Thyroid gland (tissue), 4 donors: ENCODE measurements at regions not wholly inside any gene's neighbourhood (a gene's known extent, or its start where the extent isn't known, plus 50 kb on each side); places are given as distances from the start of the nearest gene placed in this dataset.

Experiments used
- DNase-seq, 2 donors: peaks; one replicate each; pipeline ENCODE4 v3.0.0-alpha.2; 2019
- H3K27ac ChIP-seq, 3 donors: fragments of 200-600 bp; sonication (generic); 1 replicate in 2 of 3; 2 replicates in 1 of 3; pipeline ENCODE4 v1.5.1; 2016 to 2019; ENCODE audit warnings: mild to moderate bottlenecking in 1 of 3, moderate library complexity in 1 of 3
- H3K27me3 ChIP-seq: fragments of 200-600 bp; sonication (generic); one replicate; pipeline ENCODE4 v1.5.1; 2019
- H3K36me3 ChIP-seq, 2 donors: fragments of 200-600 bp; sonication (generic); one replicate each; pipeline ENCODE4 v1.5.1; 2016 to 2019
- H3K4me1 ChIP-seq, 2 donors: fragments of 200-600 bp; sonication (generic); one replicate each; pipeline ENCODE4 v1.5.1; 2017 to 2019
- H3K4me3 ChIP-seq, 3 donors: fragments of 200-600 bp; sonication (generic); replicated peaks in 1 of 3; 1 replicate in 2 of 3; 2 replicates in 1 of 3; pipeline ENCODE4 v1.5.1; 2016; ENCODE audit warnings: mild to moderate bottlenecking in 1 of 3
- H3K9me3 ChIP-seq: fragments of 200-600 bp; sonication (generic); one replicate; pipeline ENCODE4 v1.5.1; 2017
- POLR2A ChIP-seq, 2 donors: fragments of 450-650 bp; IDR thresholded peaks; one replicate each; pipeline ENCODE4 v1.6.1; 2017; ENCODE audit warnings: antibody characterized with exemption in 2 of 2, mild to moderate bottlenecking in 2 of 2, moderate library complexity in 1 of 2
- WGBS, 2 donors: methylation state at CpG; one replicate each; pipeline ENCODE4 v1.1.5; 2017; 5-methylcytosine and 5-hydroxymethylcytosine counted together
- intact Hi-C: fragments of 100-400 bp; cut with DNase I; formaldehyde crosslinking; loops from one replicate; pipeline ENCODE4 v1.15.1; 2023
- TF ChIP-seq, protein P1 (sequence below), 6 experiments: fragments of 200-600 bp in 3 of 6; fragments of 450-650 bp in 3 of 6; sonication (generic) in 3 of 6; IDR thresholded peaks; one replicate each; pipeline ENCODE4 v1.5.1; 2016 to 2019; ENCODE audit warnings: antibody characterized with exemption in 6 of 6, mild to moderate bottlenecking in 2 of 6, inconsistent platforms in 1 of 6, moderate library complexity in 1 of 6

DNA sequence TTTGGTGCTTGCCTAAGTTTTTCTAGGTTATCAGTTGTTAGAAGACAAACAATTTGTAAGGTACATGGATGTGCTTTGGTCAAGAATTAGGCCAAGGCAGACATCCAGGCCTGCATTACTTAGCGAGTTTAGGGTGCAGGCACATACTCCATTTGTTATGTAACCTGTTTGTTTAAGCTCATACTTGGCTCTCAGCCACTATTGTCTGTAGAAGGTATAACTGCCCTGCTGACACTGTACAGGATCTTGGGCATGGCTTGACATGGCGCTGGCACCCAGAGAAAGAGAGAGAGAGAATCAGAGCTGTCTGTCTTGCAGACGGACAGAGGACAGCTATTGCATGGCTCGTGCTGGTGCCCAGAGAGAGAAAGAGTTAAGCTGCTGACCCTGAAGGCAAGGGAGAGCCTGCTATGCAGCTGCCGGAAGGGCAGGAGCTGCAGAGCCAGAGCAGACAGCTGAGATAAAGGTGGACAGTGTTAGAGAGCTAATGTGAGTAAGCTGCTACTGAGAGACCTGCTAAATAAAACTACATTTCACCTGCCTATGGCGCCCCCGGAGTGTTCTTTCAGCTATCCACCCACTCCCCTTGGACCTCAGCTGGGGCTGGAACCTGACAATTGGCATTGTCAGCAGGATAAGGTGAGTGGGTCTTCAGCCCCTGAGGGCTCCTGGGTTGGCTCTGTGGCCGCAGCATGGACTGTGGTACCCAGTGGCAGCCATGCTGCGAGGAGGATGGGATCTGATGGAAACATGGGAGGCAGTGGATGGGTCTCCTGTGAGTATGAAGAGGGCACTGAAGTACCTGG lies 120.9 kb upstream of the TMEM106B start:
- Histone ChIP-seq H3K4me1 (no peaks in the 10 kb centered on the region), H3K27me3 (no peaks in the 10 kb centered on the region), H3K27ac (no peak overlapping the region), H3K4me3 (no peak overlapping the region), H3K36me3 (no peaks in the 10 kb centered on the region), H3K9me3 (no peaks in the 10 kb centered on the region)
- WGBS, 2 donors, result 69 to 81% methylated on average over 9 of the region's 9 CpGs
- no peak for TF ChIP-seq POLR2A (IDR thresholded peaks at IDR 0.05)
- TF ChIP-seq, protein P1, sequence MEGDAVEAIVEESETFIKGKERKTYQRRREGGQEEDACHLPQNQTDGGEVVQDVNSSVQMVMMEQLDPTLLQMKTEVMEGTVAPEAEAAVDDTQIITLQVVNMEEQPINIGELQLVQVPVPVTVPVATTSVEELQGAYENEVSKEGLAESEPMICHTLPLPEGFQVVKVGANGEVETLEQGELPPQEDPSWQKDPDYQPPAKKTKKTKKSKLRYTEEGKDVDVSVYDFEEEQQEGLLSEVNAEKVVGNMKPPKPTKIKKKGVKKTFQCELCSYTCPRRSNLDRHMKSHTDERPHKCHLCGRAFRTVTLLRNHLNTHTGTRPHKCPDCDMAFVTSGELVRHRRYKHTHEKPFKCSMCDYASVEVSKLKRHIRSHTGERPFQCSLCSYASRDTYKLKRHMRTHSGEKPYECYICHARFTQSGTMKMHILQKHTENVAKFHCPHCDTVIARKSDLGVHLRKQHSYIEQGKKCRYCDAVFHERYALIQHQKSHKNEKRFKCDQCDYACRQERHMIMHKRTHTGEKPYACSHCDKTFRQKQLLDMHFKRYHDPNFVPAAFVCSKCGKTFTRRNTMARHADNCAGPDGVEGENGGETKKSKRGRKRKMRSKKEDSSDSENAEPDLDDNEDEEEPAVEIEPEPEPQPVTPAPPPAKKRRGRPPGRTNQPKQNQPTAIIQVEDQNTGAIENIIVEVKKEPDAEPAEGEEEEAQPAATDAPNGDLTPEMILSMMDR (IDR thresholded peaks at IDR 0.05), result no peak
- DNase-seq, result no peak
- intact Hi-C loops, result no loop called here

DNA sequence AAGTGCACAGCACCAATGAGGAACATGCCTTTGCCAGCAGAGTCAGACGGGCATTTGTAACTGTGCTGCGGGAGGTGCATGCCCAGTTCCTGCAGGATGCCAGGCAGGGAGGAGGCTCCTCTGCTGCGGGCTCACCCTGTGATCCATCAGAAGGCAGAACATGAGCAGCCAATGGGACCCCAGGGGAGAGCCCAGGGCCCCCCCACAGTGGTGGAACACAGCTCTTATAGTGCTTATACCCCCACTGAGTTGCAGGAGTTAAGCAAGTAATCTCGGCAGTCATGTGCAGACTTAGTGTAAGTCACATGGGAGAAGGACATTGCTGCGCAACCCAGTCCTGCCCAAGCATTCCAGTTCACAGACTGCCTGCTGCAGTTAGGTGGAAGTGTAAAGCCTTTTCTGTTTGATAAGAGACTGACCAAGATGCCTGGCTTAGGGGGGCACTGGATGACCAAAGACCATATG lies 120.3 kb upstream of the TMEM106B start:
- 84 to 94% methylated on average over 4 of the region's 5 CpGs for WGBS, 2 donors
- TF ChIP-seq, protein P1 (IDR thresholded peaks at IDR 0.05), result no peak
- TF ChIP-seq POLR2A (IDR thresholded peaks at IDR 0.05), result no peak
- no peak for DNase-seq
- no peaks in the 10 kb centered on the region for H3K27me3 ChIP-seq
- H3K4me3 ChIP-seq, result no peak overlapping the region
- H3K9me3 ChIP-seq, result no peaks in the 10 kb centered on the region
- intact Hi-C loops, result no loop called here
- no peak overlapping the region for H3K27ac ChIP-seq
- no peaks in the 10 kb centered on the region for H3K36me3 ChIP-seq
- no peaks in the 10 kb centered on the region for H3K4me1 ChIP-seq

DNA sequence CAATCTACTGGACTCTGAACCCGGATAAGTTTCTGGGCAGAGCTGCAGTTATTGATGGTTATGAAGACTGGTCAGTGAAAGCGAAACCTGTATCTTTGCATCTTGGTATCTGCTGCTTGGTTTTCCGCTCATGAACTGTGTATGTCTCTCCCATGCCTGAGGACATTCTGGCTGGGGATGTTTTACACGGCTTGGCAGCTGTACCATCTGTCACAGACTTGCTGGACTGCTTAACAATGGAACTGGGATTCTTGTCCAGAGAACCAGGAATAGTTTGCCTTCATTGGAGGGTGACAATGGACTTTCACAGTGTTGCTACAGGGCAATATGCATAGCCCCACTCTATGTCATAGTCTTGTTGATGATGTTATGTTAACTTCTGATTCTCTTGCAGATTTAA lies 119.9 kb upstream of the TMEM106B start:
- no peaks in the 10 kb centered on the region for H3K4me1 ChIP-seq
- no peaks in the 10 kb centered on the region for H3K9me3 ChIP-seq
- WGBS, 2 donors, result 86 to 91% methylated on average over 4 of the region's 4 CpGs
- TF ChIP-seq, protein P1 (IDR thresholded peaks at IDR 0.05), result no peak
- TF ChIP-seq POLR2A (IDR thresholded peaks at IDR 0.05), result no peak
- no peak overlapping the region for H3K4me3 ChIP-seq
- H3K27me3 ChIP-seq, result no peaks in the 10 kb centered on the region
- H3K36me3 ChIP-seq, result no peaks in the 10 kb centered on the region
- no peak overlapping the region for H3K27ac ChIP-seq
- DNase-seq, result no peak
- intact Hi-C loops, result no loop called here

DNA sequence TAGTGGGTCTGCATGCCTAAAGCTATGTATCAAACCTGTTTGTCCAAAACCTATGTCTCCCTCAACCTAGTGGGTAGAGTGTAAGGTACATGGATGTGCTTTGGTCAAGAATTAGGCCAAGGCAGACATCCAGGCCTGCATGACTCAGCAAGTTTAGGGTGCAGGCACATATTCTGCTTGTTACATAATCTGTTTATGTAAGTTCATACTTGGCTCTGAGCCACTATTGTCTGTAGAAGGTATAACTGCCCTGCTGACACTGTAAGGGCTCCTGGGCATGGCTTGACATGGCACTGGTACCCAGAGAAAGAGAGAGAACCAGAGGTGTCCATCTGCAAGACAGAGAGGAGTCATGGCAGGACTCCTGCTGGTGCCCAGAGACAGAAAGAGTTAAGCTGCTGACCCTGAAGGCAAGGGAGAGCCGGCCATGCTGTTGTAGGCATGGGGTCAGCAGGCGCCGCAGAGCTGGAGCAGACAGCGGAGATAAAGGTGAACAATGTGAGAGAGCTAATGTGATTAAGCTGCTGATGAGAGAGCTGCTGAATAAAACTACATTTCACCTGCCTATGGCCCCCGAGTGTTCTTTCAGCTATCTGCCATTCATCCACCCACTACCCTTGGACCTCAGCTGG lies 118.5 kb upstream of the TMEM106B start:
- H3K27me3 ChIP-seq, result no peaks in the 10 kb centered on the region
- no peak for TF ChIP-seq POLR2A (IDR thresholded peaks at IDR 0.05)
- TF ChIP-seq, protein P1 (IDR thresholded peaks at IDR 0.05), result no peak
- no peaks in the 10 kb centered on the region for H3K4me1 ChIP-seq
- no peak overlapping the region for H3K27ac ChIP-seq
- DNase-seq, result no peak
- no peak overlapping the region for H3K4me3 ChIP-seq
- no peaks in the 10 kb centered on the region for H3K36me3 ChIP-seq
- no peaks in the 10 kb centered on the region for H3K9me3 ChIP-seq
- 80 to 87% methylated on average over 5 of the region's 5 CpGs for WGBS, 2 donors
- intact Hi-C loops, result no loop called here

DNA sequence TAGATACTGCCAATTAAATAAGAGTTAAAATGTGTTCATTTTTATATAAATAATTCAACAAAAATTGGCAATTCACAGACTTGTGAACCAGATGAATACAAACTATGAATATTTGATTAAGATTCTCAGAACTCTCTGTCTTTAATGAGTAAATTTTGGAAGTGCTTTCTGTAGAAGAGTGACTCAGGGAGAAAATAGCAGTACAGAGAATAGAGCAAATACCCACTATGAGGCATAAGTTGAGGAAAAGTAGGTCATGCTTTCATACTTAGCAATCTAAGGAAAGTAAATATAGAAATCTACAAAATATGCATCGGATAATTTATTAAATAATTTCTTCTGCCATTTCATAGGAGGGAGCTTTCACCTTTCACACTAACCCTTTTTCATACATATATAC lies 117.7 kb upstream of the TMEM106B start:
- intact Hi-C loops, result no loop called here
- H3K27me3 ChIP-seq, result no peaks in the 10 kb centered on the region
- TF ChIP-seq, protein P1 (IDR thresholded peaks at IDR 0.05), result no peak
- no peak for TF ChIP-seq POLR2A (IDR thresholded peaks at IDR 0.05)
- WGBS, 2 donors, result 91 to 93% methylated on average over 1 of the region's 1 CpG
- no peaks in the 10 kb centered on the region for H3K36me3 ChIP-seq
- no peak overlapping the region for H3K27ac ChIP-seq
- H3K4me3 ChIP-seq, result no peak overlapping the region
- no peaks in the 10 kb centered on the region for H3K9me3 ChIP-seq
- H3K4me1 ChIP-seq, result no peaks in the 10 kb centered on the region
- DNase-seq, result no peak
